ENCODE measurements at regions not wholly inside any gene's neighbourhood (a gene's known extent, or its start where the extent isn't known, plus 50 kb on each side); places are given as distances from the start of the nearest gene placed in this dataset.

GRCh38 chr12:14188744-14189143 is 176.7 kb upstream of the ATF7IP start:
- H3K79me2 ChIP-seq (ENCODE audit: control insufficient read depth, insufficient read depth, low read length): no peaks in the 10 kb centered on the region
- no peak overlapping the region for H3K4me2 ChIP-seq (ENCODE audit: control insufficient read depth, extremely low read depth, insufficient read depth, low read depth, low read length)
- DNase-seq (ENCODE audit: low read depth, low spot score) (no peak), FAIRE-seq (no peak)
- no peak overlapping the region for H3K4me3 ChIP-seq (ENCODE audit: control insufficient read depth in 2 of 3, extremely low read depth in 1 of 3, insufficient read depth in 2 of 3, low read depth in 1 of 3, low read length in 3 of 3)
- no peak overlapping the region for H3K9ac ChIP-seq (ENCODE audit: control insufficient read depth, extremely low read depth, insufficient read depth, low read length)
- no peaks in the 10 kb centered on the region for H3K27me3 ChIP-seq (ENCODE audit: control insufficient read depth, extremely low read depth, insufficient read depth, low read length)
- no peaks in the 10 kb centered on the region for H3K9me3 ChIP-seq (ENCODE audit: control insufficient read depth, low read depth, low read length)
- TF ChIP-seq EZH2 (IDR thresholded peaks at IDR 0.05; ENCODE audit: low read length) (no peak), CTCF (optimal IDR thresholded peaks at IDR 0.05 in 1 of 3, IDR thresholded peaks at IDR 0.05 in 1 of 3, conservative IDR thresholded peaks at IDR 0.05 in 1 of 3; ENCODE audit: extremely low read depth in 1 of 3, insufficient read depth in 2 of 3, low read length in 3 of 3) (no peak)
- dilution Hi-C loops (cut with MboI; ENCODE audit: extremely low pct_ligation_motif_present, low sequenced_read_pairs): no loop called here
- H3K36me3 ChIP-seq (ENCODE audit: control insufficient read depth in 2 of 2, extremely low read depth in 1 of 2, insufficient read depth in 2 of 2, low read length in 2 of 2): no peaks in the 10 kb centered on the region
- no peak overlapping the region for H3K27ac ChIP-seq (ENCODE audit: control insufficient read depth, insufficient read depth, low read length)
- H3K4me1 ChIP-seq (ENCODE audit: control insufficient read depth, extremely low read depth, insufficient read depth, low read length): no peaks in the 10 kb centered on the region
- no peaks in the 10 kb centered on the region for H4K20me1 ChIP-seq (ENCODE audit: control insufficient read depth, extremely low read depth, insufficient read depth, low read length)
- H2AFZ ChIP-seq (ENCODE audit: control insufficient read depth, low read length): no peak overlapping the region
- no peaks in the 10 kb centered on the region for H3K9me1 ChIP-seq (ENCODE audit: control insufficient read depth, extremely low read depth, insufficient read depth, low read length)

GRCh38 chr12:14190694-14191093 is 174.8 kb upstream of the ATF7IP start:
- TF ChIP-seq CTCF (optimal IDR thresholded peaks at IDR 0.05 in 1 of 3, IDR thresholded peaks at IDR 0.05 in 1 of 3, conservative IDR thresholded peaks at IDR 0.05 in 1 of 3; ENCODE audit: extremely low read depth in 1 of 3, insufficient read depth in 2 of 3, low read length in 3 of 3) (no peak), EZH2 (IDR thresholded peaks at IDR 0.05; ENCODE audit: low read length) (no peak)
- no peaks in the 10 kb centered on the region for H3K9me3 ChIP-seq (ENCODE audit: control insufficient read depth, low read depth, low read length)
- H3K27ac ChIP-seq (ENCODE audit: control insufficient read depth, insufficient read depth, low read length): no peak overlapping the region
- no peak overlapping the region for H3K9ac ChIP-seq (ENCODE audit: control insufficient read depth, extremely low read depth, insufficient read depth, low read length)
- no peak for DNase-seq (ENCODE audit: low read depth, low spot score)
- H2AFZ ChIP-seq (ENCODE audit: control insufficient read depth, low read length): no peak overlapping the region
- no peak overlapping the region for H3K4me3 ChIP-seq (ENCODE audit: control insufficient read depth in 2 of 3, extremely low read depth in 1 of 3, insufficient read depth in 2 of 3, low read depth in 1 of 3, low read length in 3 of 3)
- H3K4me2 ChIP-seq (ENCODE audit: control insufficient read depth, extremely low read depth, insufficient read depth, low read depth, low read length): no peak overlapping the region
- H3K36me3 ChIP-seq (ENCODE audit: control insufficient read depth in 2 of 2, extremely low read depth in 1 of 2, insufficient read depth in 2 of 2, low read length in 2 of 2): no peaks in the 10 kb centered on the region
- H4K20me1 ChIP-seq (ENCODE audit: control insufficient read depth, extremely low read depth, insufficient read depth, low read length): no peaks in the 10 kb centered on the region
- no peaks in the 10 kb centered on the region for H3K79me2 ChIP-seq (ENCODE audit: control insufficient read depth, insufficient read depth, low read length)
- FAIRE-seq: no peak
- no peaks in the 10 kb centered on the region for H3K27me3 ChIP-seq (ENCODE audit: control insufficient read depth, extremely low read depth, insufficient read depth, low read length)
- H3K4me1 ChIP-seq (ENCODE audit: control insufficient read depth, extremely low read depth, insufficient read depth, low read length): no peaks in the 10 kb centered on the region
- H3K9me1 ChIP-seq (ENCODE audit: control insufficient read depth, extremely low read depth, insufficient read depth, low read length): no peaks in the 10 kb centered on the region
- dilution Hi-C loops (cut with MboI; ENCODE audit: extremely low pct_ligation_motif_present, low sequenced_read_pairs): no loop called here
